IPS-18a (cell line): ENCODE measurements at regions not wholly inside any gene's neighbourhood (a gene's known extent, or its start where the extent isn't known, plus 50 kb on each side); places are given as distances from the start of the nearest gene placed in this dataset.

Experiments used
- H3K27ac ChIP-seq: one replicate; pipeline ENCODE4 v1.5.1; 2013; ENCODE audit warnings: low read length
- H3K27me3 ChIP-seq: one replicate; pipeline ENCODE4 v1.6.1; 2013; ENCODE audit warnings: mild to moderate bottlenecking, low read length; ENCODE audit not compliant: control insufficient read depth, insufficient read depth
- H3K36me3 ChIP-seq: one replicate; pipeline ENCODE4 v1.6.1; 2013; ENCODE audit warnings: low read depth, low read length; ENCODE audit not compliant: control insufficient read depth
- H3K4me1 ChIP-seq: one replicate; pipeline ENCODE4 v1.6.1; 2013; ENCODE audit warnings: low read depth, low read length; ENCODE audit not compliant: control insufficient read depth
- H3K4me3 ChIP-seq: one replicate; pipeline ENCODE4 v1.5.1; 2013; ENCODE audit warnings: low read length
- H3K9ac ChIP-seq: one replicate; pipeline ENCODE4 v1.6.1; 2013; ENCODE audit warnings: mild to moderate bottlenecking, low read length, moderate library complexity
- H3K9me3 ChIP-seq: one replicate; pipeline ENCODE4 v1.6.1; 2013; ENCODE audit warnings: low read depth, low read length; ENCODE audit not compliant: control insufficient read depth

GRCh38 chr16:9407206-9407758 lies 315.8 kb downstream of the HAPSTR1 start:
- H3K27ac ChIP-seq = no peak overlapping the region
- H3K9ac ChIP-seq = no peak overlapping the region
- no peaks in the 10 kb centered on the region for H3K36me3 ChIP-seq
- H3K27me3 ChIP-seq = no peaks in the 10 kb centered on the region
- H3K4me3 ChIP-seq = no peak overlapping the region
- H3K4me1 ChIP-seq = no peaks in the 10 kb centered on the region
- H3K9me3 ChIP-seq = no peaks in the 10 kb centered on the region

GRCh38 chr16:9408297-9408878 lies 316.9 kb downstream of the HAPSTR1 start:
- Histone ChIP-seq H3K36me3 (no peaks in the 10 kb centered on the region), H3K27ac (no peak overlapping the region), H3K9me3 (no peaks in the 10 kb centered on the region), H3K4me1 (no peaks in the 10 kb centered on the region), H3K27me3 (no peaks in the 10 kb centered on the region), H3K4me3 (no peak overlapping the region), H3K9ac (no peak overlapping the region)

DNA sequence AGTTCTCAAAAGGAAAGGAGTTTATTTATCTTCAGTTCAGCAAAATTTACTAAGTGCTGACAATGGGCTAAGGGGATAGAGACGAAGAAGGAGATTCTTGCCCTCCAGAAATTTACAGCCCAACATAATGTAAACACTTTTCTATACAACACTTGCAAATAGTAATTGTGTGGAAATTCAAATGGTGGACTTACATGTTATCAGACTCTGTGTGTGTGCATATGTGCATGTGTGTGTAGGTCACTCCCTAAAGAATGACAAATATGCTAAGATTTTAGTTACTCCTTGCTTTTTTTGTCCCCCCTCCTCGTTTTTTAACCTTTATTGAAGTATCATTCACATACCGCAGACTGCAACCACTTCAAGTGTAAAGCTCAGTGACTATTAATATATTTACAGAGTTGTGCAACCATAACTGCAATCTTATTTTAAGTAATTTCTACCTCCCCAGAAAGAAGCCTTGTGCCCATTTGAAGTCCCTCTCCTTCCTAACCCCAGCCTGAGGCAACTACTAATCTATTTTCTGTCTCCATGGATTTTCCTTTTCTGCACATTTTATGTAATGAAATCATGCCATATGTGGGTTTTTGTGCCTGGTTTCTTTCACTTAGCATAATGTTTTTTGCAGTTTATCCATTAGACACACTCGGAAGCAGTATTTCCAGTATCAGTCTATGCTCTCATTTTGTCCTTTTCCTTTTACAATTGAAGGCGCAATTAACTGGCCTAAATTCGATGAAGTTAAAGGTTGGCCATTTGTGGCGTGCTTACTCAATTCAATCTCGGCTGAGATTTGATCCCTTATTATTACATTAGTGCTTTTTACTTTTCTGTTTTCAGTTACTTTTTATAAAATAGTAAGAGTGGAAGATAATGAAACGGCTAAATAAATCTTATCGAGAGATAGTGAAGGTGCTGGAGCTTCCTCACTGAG lies 318.4 kb downstream of the HAPSTR1 start:
- Histone ChIP-seq H3K4me3 (no peak overlapping the region), H3K9me3 (no peaks in the 10 kb centered on the region), H3K9ac (no peak overlapping the region), H3K27ac (no peak overlapping the region), H3K27me3 (no peaks in the 10 kb centered on the region), H3K4me1 (no peaks in the 10 kb centered on the region), H3K36me3 (no peaks in the 10 kb centered on the region)

DNA sequence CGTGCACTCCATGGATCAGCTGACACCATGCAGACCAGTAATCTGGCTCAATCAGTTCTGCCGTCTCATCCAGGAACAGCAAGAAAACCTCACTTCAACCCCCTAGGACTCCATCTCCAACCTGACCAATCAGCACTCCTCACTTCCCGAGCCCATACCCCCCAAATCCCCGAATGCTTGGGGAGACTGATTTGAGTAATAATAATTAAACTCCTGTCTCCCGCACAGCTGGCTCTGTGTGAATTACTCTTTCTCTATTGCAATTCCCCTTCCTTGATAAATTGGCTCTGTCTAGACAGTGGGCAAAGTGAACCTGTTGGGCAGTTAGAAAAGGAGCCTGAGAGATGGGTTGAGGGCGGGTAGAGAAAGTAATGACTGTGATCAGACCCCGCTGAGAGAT lies 320.0 kb downstream of the HAPSTR1 start:
- H3K36me3 ChIP-seq = no peaks in the 10 kb centered on the region
- H3K4me3 ChIP-seq = no peak overlapping the region
- no peaks in the 10 kb centered on the region for H3K4me1 ChIP-seq
- no peaks in the 10 kb centered on the region for H3K9me3 ChIP-seq
- H3K27ac ChIP-seq = no peak overlapping the region
- no peak overlapping the region for H3K9ac ChIP-seq
- H3K27me3 ChIP-seq = no peaks in the 10 kb centered on the region

- no peak overlapping the region for H3K4me3 ChIP-seq
- H3K27me3 ChIP-seq = no peaks in the 10 kb centered on the region
- no peak overlapping the region for H3K27ac ChIP-seq
- no peaks in the 10 kb centered on the region for H3K4me1 ChIP-seq
- no peaks in the 10 kb centered on the region for H3K9me3 ChIP-seq
- H3K36me3 ChIP-seq = no peaks in the 10 kb centered on the region
- no peak overlapping the region for H3K9ac ChIP-seq
Observed at GRCh38 chr16:9412031-9412914, 320.8 kb downstream of the HAPSTR1 start.

DNA sequence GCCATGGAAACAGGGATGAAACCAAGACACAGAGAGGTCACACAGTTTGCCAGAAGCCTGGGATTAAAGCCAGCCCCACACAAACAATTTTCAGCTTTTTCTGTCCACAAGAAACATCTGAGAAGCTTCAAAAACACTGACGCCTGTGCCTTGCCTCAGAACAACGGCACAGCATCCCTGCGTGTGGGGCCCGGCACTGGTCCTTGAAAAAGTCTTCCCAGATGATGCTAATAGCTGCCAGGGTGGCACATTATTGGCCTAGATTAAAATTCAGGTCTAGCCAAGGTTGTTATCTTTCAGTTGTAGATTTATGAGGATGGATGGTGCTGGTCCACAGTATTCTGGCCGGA lies 321.4 kb downstream of the HAPSTR1 start:
- Histone ChIP-seq H3K27ac (no peak overlapping the region), H3K36me3 (no peaks in the 10 kb centered on the region), H3K9me3 (no peaks in the 10 kb centered on the region), H3K27me3 (no peaks in the 10 kb centered on the region), H3K4me3 (no peak overlapping the region), H3K4me1 (no peaks in the 10 kb centered on the region), H3K9ac (no peak overlapping the region)

DNA sequence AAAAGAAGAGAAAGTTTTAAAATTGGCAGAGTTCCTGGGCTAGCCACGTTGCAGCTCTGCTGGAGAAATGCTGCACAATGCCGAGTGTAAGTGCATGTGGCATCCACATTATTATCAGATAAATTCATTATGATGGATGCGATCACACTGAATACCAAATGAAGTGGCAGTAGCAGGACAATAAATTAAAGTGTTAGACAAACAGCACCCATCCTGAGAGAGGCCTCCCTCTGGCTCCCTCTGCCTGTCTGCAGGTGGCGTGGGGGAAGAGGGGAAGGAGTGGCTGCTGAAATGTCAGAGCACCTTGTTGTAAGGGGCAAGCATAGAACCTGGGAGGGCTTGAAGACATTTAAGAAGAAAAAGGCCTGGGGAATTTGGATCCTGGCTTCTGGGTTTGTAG lies 324.1 kb downstream of the HAPSTR1 start:
- no peak overlapping the region for H3K4me3 ChIP-seq
- H3K9ac ChIP-seq = no peak overlapping the region
- no peak overlapping the region for H3K27ac ChIP-seq
- H3K27me3 ChIP-seq = no peaks in the 10 kb centered on the region
- H3K36me3 ChIP-seq = no peaks in the 10 kb centered on the region
- no peaks in the 10 kb centered on the region for H3K9me3 ChIP-seq
- no peaks in the 10 kb centered on the region for H3K4me1 ChIP-seq

DNA sequence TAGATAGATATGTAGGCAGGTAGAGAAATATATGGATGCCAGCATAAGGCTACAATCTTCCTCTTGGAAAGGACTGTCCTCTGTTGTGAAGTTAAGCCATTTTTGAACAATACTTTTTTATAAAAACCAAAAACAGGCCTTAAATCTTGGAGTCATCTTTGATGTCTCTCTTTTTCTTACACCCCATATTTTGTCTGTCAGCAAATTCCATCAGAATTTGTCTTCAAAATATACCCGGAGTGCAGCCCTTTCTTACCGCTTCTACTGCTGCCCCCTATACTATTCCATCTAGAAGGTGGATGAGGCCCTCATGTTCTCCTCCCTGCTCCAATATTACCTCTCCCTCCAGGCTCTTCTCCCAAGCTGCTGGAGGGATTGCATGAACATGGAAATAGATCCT lies 326.5 kb downstream of the HAPSTR1 start:
- Histone ChIP-seq H3K4me3 (no peak overlapping the region), H3K9ac (no peak overlapping the region), H3K4me1 (no peaks in the 10 kb centered on the region), H3K36me3 (no peaks in the 10 kb centered on the region), H3K9me3 (no peaks in the 10 kb centered on the region), H3K27ac (no peak overlapping the region), H3K27me3 (no peaks in the 10 kb centered on the region)

DNA sequence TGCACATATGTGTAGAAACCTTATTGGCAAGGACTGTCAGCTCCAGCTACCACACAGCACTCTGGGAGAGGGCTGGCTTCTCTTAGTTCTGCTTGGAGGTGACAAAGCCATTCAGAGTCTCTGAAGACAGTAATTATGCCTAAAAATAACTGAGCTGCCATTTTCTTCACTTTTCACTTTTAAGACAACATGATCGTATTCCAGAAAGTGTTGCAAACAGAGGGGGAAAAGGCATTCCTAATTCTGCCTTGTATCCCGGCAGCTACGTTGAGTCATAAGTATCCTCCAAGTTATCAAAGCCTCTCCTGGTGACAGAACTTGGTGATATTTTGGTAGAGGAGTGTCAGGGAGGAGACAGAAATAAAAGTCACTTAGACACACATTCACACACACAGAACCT lies 327.7 kb downstream of the HAPSTR1 start:
- no peaks in the 10 kb centered on the region for H3K36me3 ChIP-seq
- H3K4me3 ChIP-seq = no peak overlapping the region
- H3K27me3 ChIP-seq = no peaks in the 10 kb centered on the region
- no peak overlapping the region for H3K27ac ChIP-seq
- no peaks in the 10 kb centered on the region for H3K4me1 ChIP-seq
- no peaks in the 10 kb centered on the region for H3K9me3 ChIP-seq
- no peak overlapping the region for H3K9ac ChIP-seq

- H3K9me3 ChIP-seq = no peaks in the 10 kb centered on the region
- H3K4me3 ChIP-seq = no peak overlapping the region
- no peaks in the 10 kb centered on the region for H3K27me3 ChIP-seq
- no peaks in the 10 kb centered on the region for H3K36me3 ChIP-seq
- no peak overlapping the region for H3K9ac ChIP-seq
- H3K27ac ChIP-seq = no peak overlapping the region
- H3K4me1 ChIP-seq = no peaks in the 10 kb centered on the region
Observed at GRCh38 chr16:9422762-9423513, 331.5 kb downstream of the HAPSTR1 start.

GRCh38 chr16:9425236-9425635 lies 333.8 kb downstream of the HAPSTR1 start:
- Histone ChIP-seq H3K27ac (no peak overlapping the region), H3K4me1 (peaks cover 4% of the 10 kb centered on the region), H3K36me3 (no peaks in the 10 kb centered on the region), H3K9me3 (no peaks in the 10 kb centered on the region), H3K27me3 (no peaks in the 10 kb centered on the region), H3K4me3 (no peak overlapping the region), H3K9ac (no peak overlapping the region)
